Astrocyte (in vitro differentiated cells and primary cell): ENCODE measurements at regions not wholly inside any gene's neighbourhood (a gene's known extent, or its start where the extent isn't known, plus 50 kb on each side); places are given as distances from the start of the nearest gene placed in this dataset.
A peak's percentile ranks its signal among the peaks of the same experiment; 100 is the strongest.

Experiments used
- DNase-seq: peaks from one replicate; pipeline ENCODE4 v3.0.0-alpha.2; 2010; ENCODE audit warnings: low read depth
- FAIRE-seq: peaks from 2 replicates; lab custom pipeline; 2011; peaks lifted over from hg19 to GRCh38; lab: Jason Lieb, UNC
- H2AFZ ChIP-seq: 2 replicates; pipeline ENCODE4 v1.6.0; 2012; ENCODE audit warnings: low read depth, low read length, inconsistent platforms
- H3K27ac ChIP-seq: 2 replicates; pipeline ENCODE4 v1.5.1; 2011; ENCODE audit warnings: low read depth, low read length, inconsistent platforms
- H3K27me3 ChIP-seq: 2 replicates; pipeline ENCODE4 v1.6.0; 2011; ENCODE audit warnings: low read length, inconsistent platforms; ENCODE audit not compliant: insufficient read depth
- H3K36me3 ChIP-seq: 2 replicates; pipeline ENCODE4 v1.5.1; 2011; ENCODE audit warnings: low read length, inconsistent platforms; ENCODE audit not compliant: insufficient read depth
- H3K4me1 ChIP-seq: 2 replicates; pipeline ENCODE4 v1.5.1; 2011; ENCODE audit warnings: low read length, inconsistent platforms; ENCODE audit not compliant: insufficient read depth
- H3K4me2 ChIP-seq: 2 replicates; pipeline ENCODE4 v1.6.0; 2012; ENCODE audit warnings: low read length, inconsistent platforms
- H3K4me3 ChIP-seq: 2 replicates; pipeline ENCODE4 v1.5.1; 2011; ENCODE audit warnings: low read depth, mild to moderate bottlenecking, low read length, inconsistent platforms; ENCODE audit not compliant: insufficient read depth
- H3K79me2 ChIP-seq: 2 replicates; pipeline ENCODE4 v1.6.0; 2012; ENCODE audit warnings: mild to moderate bottlenecking, low read length, inconsistent platforms; ENCODE audit not compliant: insufficient read depth
- H3K9ac ChIP-seq: 2 replicates; pipeline ENCODE4 v1.6.0; 2012; ENCODE audit warnings: mild to moderate bottlenecking, low read length, inconsistent platforms
- H3K9me3 ChIP-seq: 2 replicates; pipeline ENCODE4 v1.5.1; 2012; ENCODE audit warnings: low read depth, mild to moderate bottlenecking, low read length, inconsistent platforms; ENCODE audit not compliant: insufficient read depth
- H4K20me1 ChIP-seq: 2 replicates; pipeline ENCODE4 v1.6.0; 2012; ENCODE audit warnings: low read length, inconsistent platforms; ENCODE audit not compliant: insufficient read depth
- H3K27ac Mint-ChIP-seq: one replicate; pipeline ENCODE4 v1.8.0; 2021; ENCODE audit warnings: mild to moderate bottlenecking, mixed read lengths; ENCODE audit not compliant: unreplicated experiment
- H3K27me3 Mint-ChIP-seq: one replicate; pipeline ENCODE4 v1.8.0; 2021; ENCODE audit warnings: low read depth, mixed read lengths; ENCODE audit not compliant: unreplicated experiment
- H3K36me3 Mint-ChIP-seq: one replicate; pipeline ENCODE4 v1.8.0; 2021; ENCODE audit warnings: low read depth, mixed read lengths; ENCODE audit not compliant: unreplicated experiment
- H3K4me1 Mint-ChIP-seq: one replicate; pipeline ENCODE4 v1.8.0; 2021; ENCODE audit warnings: low read depth, mixed read lengths; ENCODE audit not compliant: unreplicated experiment
- H3K4me3 Mint-ChIP-seq: one replicate; pipeline ENCODE4 v1.8.0; 2021; ENCODE audit warnings: mild to moderate bottlenecking, moderate library complexity, mixed read lengths; ENCODE audit not compliant: unreplicated experiment
- H3K9me3 Mint-ChIP-seq: one replicate; pipeline ENCODE4 v1.8.0; 2021; ENCODE audit warnings: mild to moderate bottlenecking, mixed read lengths; ENCODE audit not compliant: unreplicated experiment
- CTCF ChIP-seq: IDR thresholded peaks from 2 replicates; pipeline ENCODE4 v1.5.1; 2011; ENCODE audit warnings: low read depth, mild to moderate bottlenecking, inconsistent platforms, low read length, moderate library complexity; ENCODE audit not compliant: insufficient read depth
- EZH2 ChIP-seq: IDR thresholded peaks from 2 replicates; pipeline ENCODE4 v1.6.1; 2012; ENCODE audit warnings: mild to moderate bottlenecking, low read length, inconsistent platforms; ENCODE audit not compliant: insufficient read depth

- Histone ChIP-seq H3K27ac (no peak overlapping the region), H3K27me3 (no peaks in the 10 kb centered on the region), H4K20me1 (no peaks in the 10 kb centered on the region), H2AFZ (no peak overlapping the region), H3K9me3 (no peaks in the 10 kb centered on the region), H3K4me3 (no peak overlapping the region), H3K36me3 (no peaks in the 10 kb centered on the region), H3K9ac (no peak overlapping the region), H3K4me2 (no peak overlapping the region), H3K4me1 (peaks cover 14% of the 10 kb centered on the region), H3K79me2 (no peaks in the 10 kb centered on the region)
- TF ChIP-seq EZH2 (no peak), CTCF (no peak)
- Mint-ChIP-seq H3K27me3 (no peaks in the 10 kb centered on the region), H3K4me1 (peaks cover 11% of the 10 kb centered on the region), H3K9me3 (peaks cover 6% of the 10 kb centered on the region), H3K36me3 (peaks cover 1% of the 10 kb centered on the region), H3K4me3 (no peak overlapping the region), H3K27ac (no peak overlapping the region)
- peak; percentile 37 for FAIRE-seq
- DNase-seq = peak; percentile 68
Measured at GRCh38 chr12:11576104-11576503, 73.4 kb upstream of the ETV6 start.

DNA sequence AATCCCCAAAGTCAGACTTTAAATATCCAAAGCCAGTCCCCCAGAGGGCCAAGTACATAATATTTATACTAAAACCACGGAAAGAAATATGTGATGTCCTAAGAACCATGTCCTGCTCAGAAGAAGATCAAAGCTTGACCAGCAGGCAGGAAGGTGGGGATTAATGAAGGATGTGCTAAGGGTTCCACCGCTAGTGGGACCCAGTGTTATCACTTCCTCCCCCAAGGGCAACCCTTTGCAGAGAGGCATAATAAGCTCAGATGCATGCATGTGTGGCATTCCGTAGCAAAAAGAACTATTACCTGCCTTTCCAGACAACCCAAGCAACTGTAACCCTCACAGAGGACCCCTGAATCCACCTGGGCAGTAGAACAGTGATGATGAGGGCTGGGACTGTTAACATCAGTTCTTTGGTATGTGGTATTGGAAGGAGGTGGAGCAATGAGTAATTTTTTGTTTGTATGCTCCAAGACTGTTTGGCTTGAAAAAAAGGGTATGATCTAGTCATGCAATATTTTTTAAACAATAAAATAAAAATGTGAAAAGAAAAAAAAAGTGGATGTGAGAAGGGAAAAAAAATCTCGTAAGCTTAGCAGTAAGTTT, 71.7 kb upstream of the ETV6 start:
- Mint-ChIP-seq H3K4me3 (no peak overlapping the region), H3K27ac (no peak overlapping the region), H3K27me3 (no peaks in the 10 kb centered on the region), H3K36me3 (peaks cover 1% of the 10 kb centered on the region), H3K4me1 (peaks cover 15% of the 10 kb centered on the region), H3K9me3 (peaks cover 6% of the 10 kb centered on the region)
- Histone ChIP-seq H3K79me2 (no peaks in the 10 kb centered on the region), H4K20me1 (no peaks in the 10 kb centered on the region), H3K27ac (no peak overlapping the region), H3K4me1 (peaks cover 17% of the 10 kb centered on the region), H3K9me3 (no peaks in the 10 kb centered on the region), H3K9ac (no peak overlapping the region), H3K4me2 (no peak overlapping the region), H3K4me3 (no peak overlapping the region), H3K36me3 (no peaks in the 10 kb centered on the region), H2AFZ (no peak overlapping the region), H3K27me3 (peaks cover 2% of the 10 kb centered on the region)
- FAIRE-seq = no peak
- TF ChIP-seq CTCF (no peak), EZH2 (no peak)
- peak; percentile 31 for DNase-seq

DNA sequence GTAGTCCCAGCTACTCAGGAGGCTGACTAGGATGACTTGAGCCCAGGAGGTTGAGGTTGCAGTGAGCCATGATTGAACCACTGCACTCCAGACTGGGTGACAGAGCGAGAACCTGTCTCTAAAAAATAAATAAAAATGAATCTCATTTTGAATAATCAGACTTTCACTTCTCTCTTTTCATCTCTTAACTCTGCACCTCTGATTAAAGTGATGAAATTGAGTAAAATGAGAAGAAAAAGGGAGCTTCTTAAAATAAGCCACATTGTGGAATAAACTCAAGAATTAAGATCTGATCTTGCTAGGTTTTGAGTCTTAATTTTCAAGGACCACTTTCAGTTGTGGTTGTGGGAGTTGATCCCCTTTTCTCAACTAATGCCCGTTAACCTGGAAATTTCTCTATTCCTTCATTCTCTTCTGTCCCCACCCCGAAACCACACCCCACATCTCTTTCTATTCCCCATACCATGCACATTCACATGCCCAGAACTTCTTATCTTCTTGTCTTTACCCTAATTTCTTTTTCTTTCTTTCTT, 70.9 kb upstream of the ETV6 start:
- Mint-ChIP-seq H3K27ac (no peak overlapping the region), H3K9me3 (peaks cover 6% of the 10 kb centered on the region), H3K4me3 (no peak overlapping the region), H3K4me1 (peaks cover 15% of the 10 kb centered on the region), H3K27me3 (peaks cover 2% of the 10 kb centered on the region), H3K36me3 (peaks cover 1% of the 10 kb centered on the region)
- H3K9me3 ChIP-seq = no peaks in the 10 kb centered on the region
- no peaks in the 10 kb centered on the region for H3K36me3 ChIP-seq
- H3K79me2 ChIP-seq = no peaks in the 10 kb centered on the region
- no peak for DNase-seq
- H3K4me3 ChIP-seq = no peak overlapping the region
- no peaks in the 10 kb centered on the region for H4K20me1 ChIP-seq
- H3K9ac ChIP-seq = no peak overlapping the region
- H3K27me3 ChIP-seq = peaks cover 2% of the 10 kb centered on the region
- no peak overlapping the region for H2AFZ ChIP-seq
- H3K27ac ChIP-seq = no peak overlapping the region
- TF ChIP-seq CTCF (no peak), EZH2 (no peak)
- H3K4me2 ChIP-seq = no peak overlapping the region
- FAIRE-seq = no peak
- H3K4me1 ChIP-seq = peaks cover 17% of the 10 kb centered on the region
